Smooth muscle cell of the brain vasculature (primary cell): ENCODE measurements at regions not wholly inside any gene's neighbourhood (a gene's known extent, or its start where the extent isn't known, plus 50 kb on each side); places are given as distances from the start of the nearest gene placed in this dataset.

Experiments used
- DNase-seq: peaks from one replicate; pipeline ENCODE4 v3.0.0-alpha.2; 2012; ENCODE audit warnings: low read depth, low spot score

GRCh38 chr19:30634996-30635975 is 263.1 kb downstream of the ZNF536 start:
- no peak for DNase-seq

- no peak for DNase-seq
These were observed 262.1 kb downstream of the ZNF536 start for GRCh38 chr19:30634131-30634830.

GRCh38 chr19:30631033-30631370 is 258.8 kb downstream of the ZNF536 start:
- no peak for DNase-seq

- DNase-seq: no peak
These were observed 258.3 kb downstream of the ZNF536 start for GRCh38 chr19:30630289-30631032.

GRCh38 chr19:30629086-30629485 is 256.9 kb downstream of the ZNF536 start:
- no peak for DNase-seq

GRCh38 chr19:30626626-30626966 is 254.4 kb downstream of the ZNF536 start:
- DNase-seq: no peak

GRCh38 chr19:30625947-30626625 is 253.9 kb downstream of the ZNF536 start:
- no peak for DNase-seq

GRCh38 chr19:30622276-30622675 is 250.1 kb downstream of the ZNF536 start:
- DNase-seq: no peak

- DNase-seq: no peak
These were observed 249.2 kb downstream of the ZNF536 start for GRCh38 chr19:30621326-30621920.

GRCh38 chr19:30620354-30620753 is 248.2 kb downstream of the ZNF536 start:
- DNase-seq: no peak

GRCh38 chr19:30609656-30610270 is 237.6 kb downstream of the ZNF536 start:
- no peak for DNase-seq

- no peak for DNase-seq
These were observed 236.3 kb downstream of the ZNF536 start for GRCh38 chr19:30608471-30608870.
